ENCODE measurements at regions not wholly inside any gene's neighbourhood (a gene's known extent, or its start where the extent isn't known, plus 50 kb on each side); places are given as distances from the start of the nearest gene placed in this dataset.

DNA sequence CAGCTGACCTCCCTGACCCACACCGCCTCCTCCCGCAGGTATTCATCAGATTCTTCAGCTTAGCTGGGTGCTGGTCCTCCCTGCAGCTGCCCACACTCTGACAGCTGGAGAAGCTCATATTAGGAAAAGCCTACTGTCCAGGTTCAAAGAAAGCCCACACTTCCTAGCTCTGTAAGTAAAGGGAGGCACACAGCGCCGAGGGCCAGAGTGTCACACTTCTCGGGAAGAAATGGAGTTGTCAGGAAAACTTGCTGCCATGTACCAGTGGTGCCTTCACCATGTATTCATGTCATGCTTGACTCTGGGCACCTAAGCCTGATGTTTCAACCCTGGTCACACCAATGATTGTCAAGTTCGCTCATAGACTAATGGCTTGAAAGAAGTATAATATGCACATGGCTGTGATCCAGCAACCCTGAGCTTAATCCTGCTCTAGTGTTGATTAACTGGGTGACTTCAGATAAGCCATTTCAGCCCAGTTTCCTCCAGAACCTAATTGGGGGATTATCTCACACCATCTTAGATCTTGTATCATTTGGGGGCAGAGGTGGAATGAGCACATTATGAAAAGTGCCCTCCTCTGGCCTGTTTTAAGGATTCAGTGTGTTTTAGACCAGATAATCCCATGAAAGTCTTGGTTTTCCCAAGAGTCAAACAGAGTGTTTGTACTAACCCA lies 180.3 kb upstream of the PARD3B start:
- no peaks in the 10 kb centered on the region for H3K36me3 ChIP-seq
- H3K9me3 ChIP-seq = no peaks in the 10 kb centered on the region
- H3K4me1 ChIP-seq = peaks cover 0 to 9% (median 2%) of the 10 kb centered on the region in 4 donors
- DNase-seq (ENCODE audit: extremely low spot score) = no peak
- intact Hi-C loops (cut with DNase I) = no loop called here
- TF ChIP-seq POLR2AphosphoS5 (IDR thresholded peaks at IDR 0.05) (no peak), EP300 (IDR thresholded peaks at IDR 0.05) (no peak), POLR2A (IDR thresholded peaks at IDR 0.05; ENCODE audit: low read depth) (no peak)
- TF ChIP-seq, protein P1, sequence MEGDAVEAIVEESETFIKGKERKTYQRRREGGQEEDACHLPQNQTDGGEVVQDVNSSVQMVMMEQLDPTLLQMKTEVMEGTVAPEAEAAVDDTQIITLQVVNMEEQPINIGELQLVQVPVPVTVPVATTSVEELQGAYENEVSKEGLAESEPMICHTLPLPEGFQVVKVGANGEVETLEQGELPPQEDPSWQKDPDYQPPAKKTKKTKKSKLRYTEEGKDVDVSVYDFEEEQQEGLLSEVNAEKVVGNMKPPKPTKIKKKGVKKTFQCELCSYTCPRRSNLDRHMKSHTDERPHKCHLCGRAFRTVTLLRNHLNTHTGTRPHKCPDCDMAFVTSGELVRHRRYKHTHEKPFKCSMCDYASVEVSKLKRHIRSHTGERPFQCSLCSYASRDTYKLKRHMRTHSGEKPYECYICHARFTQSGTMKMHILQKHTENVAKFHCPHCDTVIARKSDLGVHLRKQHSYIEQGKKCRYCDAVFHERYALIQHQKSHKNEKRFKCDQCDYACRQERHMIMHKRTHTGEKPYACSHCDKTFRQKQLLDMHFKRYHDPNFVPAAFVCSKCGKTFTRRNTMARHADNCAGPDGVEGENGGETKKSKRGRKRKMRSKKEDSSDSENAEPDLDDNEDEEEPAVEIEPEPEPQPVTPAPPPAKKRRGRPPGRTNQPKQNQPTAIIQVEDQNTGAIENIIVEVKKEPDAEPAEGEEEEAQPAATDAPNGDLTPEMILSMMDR (IDR thresholded peaks at IDR 0.05) = no peak
- H3K4me3 ChIP-seq = no peak overlapping the region
- 100% methylated on average over 5 of the region's 6 CpGs for WGBS
- H3K27me3 ChIP-seq = no peaks in the 10 kb centered on the region
- H3K27ac ChIP-seq (replicated peaks in 1 of 4) = no peak overlapping the region

DNA sequence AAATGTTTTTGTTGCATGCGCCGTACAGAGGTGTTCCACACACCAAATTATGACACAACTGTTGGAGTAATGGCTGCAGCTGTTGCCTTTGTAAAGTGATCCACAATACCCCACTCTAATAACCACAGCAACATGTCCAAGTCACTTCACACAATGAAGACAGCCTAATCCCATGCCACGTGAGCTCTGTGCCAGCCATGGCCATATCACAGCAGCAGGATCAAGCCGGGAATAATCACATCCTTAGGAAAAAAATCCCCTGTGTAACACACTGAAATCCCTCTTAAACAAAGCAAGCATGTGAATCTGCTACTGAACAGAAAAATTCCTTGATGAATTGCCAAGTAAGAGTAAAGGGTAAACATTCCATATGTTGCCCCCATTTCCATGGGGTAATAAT lies 179.5 kb upstream of the PARD3B start:
- no peak overlapping the region for H3K4me3 ChIP-seq
- no peak overlapping the region for H3K27ac ChIP-seq (replicated peaks in 1 of 4)
- H3K27me3 ChIP-seq = no peaks in the 10 kb centered on the region
- 75% methylated on average over 4 of the region's 4 CpGs for WGBS
- TF ChIP-seq, protein P1 (IDR thresholded peaks at IDR 0.05) = no peak
- TF ChIP-seq POLR2A (IDR thresholded peaks at IDR 0.05; ENCODE audit: low read depth) (no peak), EP300 (IDR thresholded peaks at IDR 0.05) (no peak), POLR2AphosphoS5 (IDR thresholded peaks at IDR 0.05) (no peak)
- DNase-seq (ENCODE audit: extremely low spot score) = no peak
- H3K36me3 ChIP-seq = no peaks in the 10 kb centered on the region
- no peaks in the 10 kb centered on the region for H3K9me3 ChIP-seq
- intact Hi-C loops (cut with DNase I) = no loop called here
- H3K4me1 ChIP-seq = peaks cover 0 to 9% (median 2%) of the 10 kb centered on the region in 4 donors

DNA sequence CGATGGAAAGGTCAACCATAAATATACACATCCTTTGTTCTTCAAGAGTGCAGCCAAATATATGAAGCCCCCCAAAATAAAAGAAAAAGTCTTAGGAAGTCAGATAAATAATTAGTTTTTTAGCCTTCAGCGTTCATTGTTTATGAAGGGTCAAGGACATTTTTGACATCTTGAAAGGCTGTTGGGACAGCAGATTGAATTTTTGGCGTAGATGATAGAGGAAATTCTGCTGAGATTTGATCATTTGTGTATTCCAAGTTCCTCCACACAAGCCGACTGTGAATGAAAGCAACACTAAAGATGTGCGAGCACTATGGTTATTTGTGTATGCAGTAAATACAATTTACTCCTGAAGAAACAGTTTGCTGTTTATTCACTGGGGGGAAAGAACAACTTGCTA lies 177.8 kb upstream of the PARD3B start:
- intact Hi-C loops (cut with DNase I) = no loop called here
- WGBS = 70% methylated on average over 5 of the region's 5 CpGs
- TF ChIP-seq, protein P1 (IDR thresholded peaks at IDR 0.05) = no peak
- no peak for TF ChIP-seq EP300 (IDR thresholded peaks at IDR 0.05)
- TF ChIP-seq POLR2A (IDR thresholded peaks at IDR 0.05; ENCODE audit: low read depth) = no peak
- no peak for TF ChIP-seq POLR2AphosphoS5 (IDR thresholded peaks at IDR 0.05)

DNA sequence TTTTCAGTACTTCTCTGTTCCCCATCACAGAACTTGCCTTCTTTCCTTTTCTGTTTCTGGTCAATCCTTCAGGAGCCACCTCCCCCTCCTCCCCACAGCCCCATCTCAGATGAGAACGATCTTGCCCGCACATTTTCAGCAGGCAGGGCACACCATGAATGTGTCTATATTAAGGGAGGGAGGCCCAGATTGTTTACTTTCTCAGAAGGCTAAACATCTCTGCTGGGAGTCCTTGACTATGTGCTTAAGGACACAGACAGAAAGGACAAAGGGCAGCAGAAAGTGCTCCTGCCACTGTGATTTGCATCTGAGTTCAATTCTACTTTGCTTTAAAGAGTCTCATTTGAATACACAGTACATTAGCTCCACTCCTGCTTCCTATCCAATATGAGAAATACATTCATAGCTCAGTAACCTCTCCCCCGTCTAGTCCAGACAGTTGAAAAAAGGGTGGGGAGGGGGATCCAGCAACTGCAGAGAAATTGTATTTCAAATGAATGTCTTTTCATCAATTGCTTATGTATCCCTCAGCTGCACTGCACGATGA lies 175.0 kb upstream of the PARD3B start:
- intact Hi-C loops (cut with DNase I) = no loop called here
- H3K27me3 ChIP-seq = no peaks in the 10 kb centered on the region
- no peak overlapping the region for H3K4me3 ChIP-seq
- WGBS = 65% methylated on average over 4 of the region's 4 CpGs
- no peaks in the 10 kb centered on the region for H3K36me3 ChIP-seq
- H3K9me3 ChIP-seq = no peaks in the 10 kb centered on the region
- DNase-seq (ENCODE audit: extremely low spot score) = no peak
- no peaks in the 10 kb centered on the region for H3K4me1 ChIP-seq
- no peak overlapping the region for H3K27ac ChIP-seq (replicated peaks in 1 of 4)
- TF ChIP-seq POLR2AphosphoS5 (IDR thresholded peaks at IDR 0.05) (no peak), EP300 (IDR thresholded peaks at IDR 0.05) (no peak), POLR2A (IDR thresholded peaks at IDR 0.05; ENCODE audit: low read depth) (no peak)
- TF ChIP-seq, protein P1 (IDR thresholded peaks at IDR 0.05) = no peak

More for the DNA sequence above, 177.8 kb upstream of the PARD3B start:
- H3K36me3 ChIP-seq = no peaks in the 10 kb centered on the region
- no peak for DNase-seq (ENCODE audit: extremely low spot score)
- no peak overlapping the region for H3K27ac ChIP-seq (replicated peaks in 1 of 4)
- no peak overlapping the region for H3K4me3 ChIP-seq
- peaks cover 0 to 7% (median 2%) of the 10 kb centered on the region in 4 donors for H3K4me1 ChIP-seq
- H3K9me3 ChIP-seq = no peaks in the 10 kb centered on the region
- no peaks in the 10 kb centered on the region for H3K27me3 ChIP-seq

All from esophagus muscularis mucosa (tissue), 4 donors.